ENCODE measurements at regions not wholly inside any gene's neighbourhood (a gene's known extent, or its start where the extent isn't known, plus 50 kb on each side); places are given as distances from the start of the nearest gene placed in this dataset. TPM values are rescaled to one million over a fixed set of nuclear protein-coding genes. Genes with fewer than 3 reads are reported as not detected.

Small RNAs in the stretch of these regions (small RNA-seq; reads per million reads assigned to genes)
- not detected for gene RNA5SP484 (ENCODE audit: low replicate concordance)
